Keratinocyte (primary cell): ENCODE measurements at regions not wholly inside any gene's neighbourhood (a gene's known extent, or its start where the extent isn't known, plus 50 kb on each side); places are given as distances from the start of the nearest gene placed in this dataset.

Experiments used
- EZH2 ChIP-seq: IDR thresholded peaks from one replicate; pipeline ENCODE4 v1.6.1; 2012; ENCODE audit warnings: inconsistent platforms, mild to moderate bottlenecking, low read length, moderate library complexity
- TF ChIP-seq, protein P1 (sequence below), 3 experiments: IDR thresholded peaks in 1 of 3; conservative IDR thresholded peaks in 1 of 3; optimal IDR thresholded peaks in 1 of 3; 2 replicates in 2 of 3; 3 replicates in 1 of 3; pipeline versions ENCODE3 to v1.5.1; 2011; ENCODE audit warnings: low read length in 3 of 3, mild to moderate bottlenecking in 3 of 3, moderate library complexity in 2 of 3, control low read depth in 1 of 3, inconsistent platforms in 1 of 3; ENCODE audit not compliant: insufficient read depth in 2 of 3; ENCODE audit errors: extremely low read depth in 1 of 3

DNA sequence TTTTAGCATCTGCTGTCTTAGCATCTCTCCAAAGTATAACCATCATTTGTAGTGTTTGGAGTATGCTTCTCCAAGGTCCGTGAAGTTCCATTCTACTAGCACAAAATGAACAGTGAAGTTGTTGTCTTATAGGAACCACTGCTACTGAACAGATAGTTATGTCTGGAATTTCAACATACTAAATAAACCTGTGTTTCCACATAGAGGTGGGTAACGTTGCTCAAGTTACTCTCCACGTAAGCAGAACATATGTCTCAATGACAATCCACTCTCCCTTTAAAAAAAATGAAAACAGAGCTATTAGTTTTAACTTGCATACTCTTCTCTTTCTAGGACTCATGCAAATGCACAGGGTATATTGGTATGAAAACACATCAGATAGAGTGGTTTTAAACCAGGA, 184.3 kb upstream of the TRPC4 start:
- TF ChIP-seq, protein P1, sequence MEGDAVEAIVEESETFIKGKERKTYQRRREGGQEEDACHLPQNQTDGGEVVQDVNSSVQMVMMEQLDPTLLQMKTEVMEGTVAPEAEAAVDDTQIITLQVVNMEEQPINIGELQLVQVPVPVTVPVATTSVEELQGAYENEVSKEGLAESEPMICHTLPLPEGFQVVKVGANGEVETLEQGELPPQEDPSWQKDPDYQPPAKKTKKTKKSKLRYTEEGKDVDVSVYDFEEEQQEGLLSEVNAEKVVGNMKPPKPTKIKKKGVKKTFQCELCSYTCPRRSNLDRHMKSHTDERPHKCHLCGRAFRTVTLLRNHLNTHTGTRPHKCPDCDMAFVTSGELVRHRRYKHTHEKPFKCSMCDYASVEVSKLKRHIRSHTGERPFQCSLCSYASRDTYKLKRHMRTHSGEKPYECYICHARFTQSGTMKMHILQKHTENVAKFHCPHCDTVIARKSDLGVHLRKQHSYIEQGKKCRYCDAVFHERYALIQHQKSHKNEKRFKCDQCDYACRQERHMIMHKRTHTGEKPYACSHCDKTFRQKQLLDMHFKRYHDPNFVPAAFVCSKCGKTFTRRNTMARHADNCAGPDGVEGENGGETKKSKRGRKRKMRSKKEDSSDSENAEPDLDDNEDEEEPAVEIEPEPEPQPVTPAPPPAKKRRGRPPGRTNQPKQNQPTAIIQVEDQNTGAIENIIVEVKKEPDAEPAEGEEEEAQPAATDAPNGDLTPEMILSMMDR (optimal IDR thresholded peaks at IDR 0.05 in 1 of 3, IDR thresholded peaks at IDR 0.05 in 1 of 3, conservative IDR thresholded peaks at IDR 0.05 in 1 of 3; ENCODE audit: extremely low read depth in 1 of 3, insufficient read depth in 2 of 3, low read length in 3 of 3), result no peak
- TF ChIP-seq EZH2, result no peak
